ENCODE measurements at regions not wholly inside any gene's neighbourhood (a gene's known extent, or its start where the extent isn't known, plus 50 kb on each side); places are given as distances from the start of the nearest gene placed in this dataset.
"Not testable (repeated sequence)": the region's sequence is repeated elsewhere in the genome, so short reads cannot be mapped to it uniquely, and the experiment has no call there.

DNA sequence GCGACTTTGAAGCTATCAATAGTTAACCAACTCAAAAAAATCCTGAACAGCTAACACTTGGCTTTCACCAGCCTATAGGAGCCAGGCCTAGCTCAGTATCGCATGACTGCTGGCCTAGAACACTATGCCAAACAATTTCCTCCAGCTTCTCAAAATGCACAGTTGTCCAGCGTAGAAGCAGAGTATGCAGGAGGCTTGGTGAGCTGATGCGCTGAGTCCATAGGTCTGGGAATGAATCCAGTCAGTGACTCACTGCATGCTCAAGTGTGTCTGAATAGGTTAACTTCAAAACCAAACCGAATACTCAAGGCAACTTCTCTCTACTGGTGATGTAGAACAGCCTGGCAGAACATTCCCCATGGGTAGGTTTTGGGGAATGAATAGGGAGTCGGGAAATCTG is 201.8 kb upstream of the IRF2BP2 start:
- not testable (repeated sequence) for DNase-seq

DNA sequence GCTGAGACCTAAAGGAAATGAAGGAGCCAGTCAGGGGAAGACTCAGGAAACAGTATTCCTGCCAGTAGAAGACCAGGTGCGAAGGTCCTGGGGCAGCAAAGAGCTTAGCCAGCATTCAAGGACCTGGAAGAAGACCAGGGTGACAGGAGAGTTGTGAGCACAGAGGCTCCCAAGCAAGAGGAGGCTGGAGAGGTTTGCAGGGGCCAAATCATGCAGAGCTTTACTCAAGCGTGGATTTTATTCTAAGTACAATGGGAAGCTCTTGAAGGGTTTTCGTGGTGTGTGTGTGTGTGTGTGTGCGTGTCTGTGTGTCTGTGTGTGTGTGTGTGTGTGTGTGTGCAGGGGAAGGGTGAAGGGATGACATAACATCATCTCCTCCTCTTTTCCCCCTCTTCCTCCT is 200.7 kb upstream of the IRF2BP2 start:
- DNase-seq = not testable (repeated sequence)

DNA sequence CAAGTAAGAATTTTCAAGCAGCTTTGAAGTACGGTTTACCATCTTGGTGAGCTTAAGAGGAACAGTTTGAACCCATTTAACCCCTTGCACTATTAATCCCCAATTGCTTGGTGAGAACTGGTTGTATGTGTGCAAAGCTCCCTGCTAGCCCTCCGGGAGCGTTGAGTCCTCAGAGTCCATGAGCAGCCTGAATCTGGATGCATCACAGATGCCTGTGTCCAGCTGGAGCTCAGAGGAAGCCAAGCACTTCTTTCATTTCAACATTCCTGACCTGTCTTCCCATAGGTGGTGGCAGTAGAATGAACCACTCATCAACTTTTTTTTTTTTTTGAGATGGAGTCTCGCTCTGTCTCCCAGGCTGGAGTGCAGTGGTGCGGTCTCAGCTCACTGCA is 199.9 kb upstream of the IRF2BP2 start:
- not testable (repeated sequence) for DNase-seq

DNA sequence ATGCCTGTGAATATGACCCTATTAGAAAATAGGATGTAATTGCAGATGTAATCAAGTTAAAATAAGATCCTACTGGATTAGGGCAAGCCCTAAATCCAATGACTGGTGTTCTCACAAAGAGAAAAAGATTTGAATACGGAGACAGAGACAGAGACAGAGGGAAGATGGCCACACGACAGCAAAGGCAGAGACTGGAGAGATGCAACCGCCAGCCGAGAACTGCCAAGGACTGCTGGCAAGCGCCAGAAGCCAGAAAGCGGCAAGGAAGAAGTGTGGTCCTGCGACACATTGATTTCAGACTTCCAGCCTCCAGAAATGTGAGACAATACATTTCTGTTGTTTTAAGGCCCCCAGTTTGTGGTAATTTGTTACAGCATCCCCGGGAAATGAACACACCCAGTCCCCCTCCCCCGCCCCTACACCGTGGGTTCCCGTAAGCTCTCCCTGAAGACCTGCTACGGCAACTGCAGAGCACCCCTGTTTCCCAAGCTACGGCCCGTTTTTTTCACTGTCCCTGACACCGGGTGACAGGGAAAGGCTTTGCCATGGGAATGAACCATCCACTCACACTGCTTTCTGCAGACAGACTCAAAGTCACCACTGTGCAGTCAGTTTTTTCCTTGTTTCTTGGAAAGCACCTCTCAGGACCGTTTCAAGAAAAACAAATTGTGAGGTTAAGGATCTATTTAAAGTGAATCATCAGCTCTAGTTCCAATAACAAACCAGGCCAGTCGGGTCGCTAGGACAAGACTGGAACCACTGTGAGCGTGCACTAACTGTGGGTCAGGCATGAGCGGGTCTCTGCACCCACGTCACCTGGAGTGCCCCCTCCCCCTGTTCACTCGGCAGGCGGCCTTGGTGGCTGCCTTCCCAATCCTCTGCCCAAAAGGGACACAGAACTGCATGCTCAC is 199.2 kb upstream of the IRF2BP2 start:
- DNase-seq = not testable (repeated sequence)

DNA sequence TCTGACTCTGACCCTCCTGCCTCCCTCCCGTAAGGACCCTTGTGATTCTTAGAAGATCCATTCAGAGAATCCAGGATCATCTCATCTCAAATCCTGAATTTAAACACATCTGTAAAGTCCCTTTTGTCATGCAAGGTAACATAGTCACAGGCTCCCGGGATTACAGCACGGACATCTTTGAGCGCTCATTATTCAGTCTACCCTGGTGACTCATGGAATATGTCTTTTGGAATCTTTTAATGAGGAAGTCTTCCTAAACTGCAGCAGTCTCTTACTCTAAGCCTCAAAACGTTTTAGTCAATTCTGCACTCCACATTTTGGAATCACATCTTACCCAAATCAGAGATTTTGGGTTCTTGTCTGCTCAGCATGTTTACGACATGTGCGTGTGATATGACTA is 198.5 kb upstream of the IRF2BP2 start:
- DNase-seq = not testable (repeated sequence)

DNA sequence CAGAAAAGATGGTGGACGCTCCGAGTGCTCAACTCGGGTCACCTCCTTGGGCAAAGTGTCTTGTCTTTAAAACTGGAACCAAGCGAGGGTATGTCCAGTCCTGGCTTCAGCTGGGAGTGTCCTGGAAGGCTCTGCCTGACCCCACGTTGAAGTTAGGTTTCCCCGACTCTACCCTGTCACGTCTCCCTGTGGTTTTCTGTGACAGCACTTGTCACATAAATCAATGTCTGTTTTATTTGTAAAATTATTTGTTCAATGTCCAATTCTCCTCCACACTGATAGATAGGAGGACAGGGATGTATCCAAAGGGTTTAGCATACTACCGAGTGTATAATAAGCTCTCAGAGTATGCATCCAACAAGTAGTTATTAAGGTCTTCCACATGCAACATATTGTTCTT is 197.7 kb upstream of the IRF2BP2 start:
- not testable (repeated sequence) for DNase-seq

DNA sequence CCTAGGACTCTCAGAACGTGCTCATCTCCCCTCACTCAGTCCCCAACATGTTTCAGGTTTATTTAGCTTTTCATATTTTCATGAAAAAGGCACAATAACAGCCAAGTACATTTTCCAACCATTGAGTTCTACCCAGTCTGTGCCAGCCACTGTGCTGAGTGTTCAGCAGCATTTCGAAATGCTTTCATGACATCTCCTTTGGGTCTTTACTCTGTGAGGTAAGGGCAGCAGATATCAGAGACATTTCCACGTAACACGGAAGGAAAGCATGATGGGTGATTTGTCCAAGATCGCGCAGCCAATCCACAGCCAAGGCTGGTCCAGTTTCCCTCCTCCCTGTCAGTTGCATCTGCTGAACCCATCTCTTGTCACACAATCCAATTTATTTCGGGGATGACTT is 192.6 kb upstream of the IRF2BP2 start:
- DNase-seq = not testable (repeated sequence)

DNA sequence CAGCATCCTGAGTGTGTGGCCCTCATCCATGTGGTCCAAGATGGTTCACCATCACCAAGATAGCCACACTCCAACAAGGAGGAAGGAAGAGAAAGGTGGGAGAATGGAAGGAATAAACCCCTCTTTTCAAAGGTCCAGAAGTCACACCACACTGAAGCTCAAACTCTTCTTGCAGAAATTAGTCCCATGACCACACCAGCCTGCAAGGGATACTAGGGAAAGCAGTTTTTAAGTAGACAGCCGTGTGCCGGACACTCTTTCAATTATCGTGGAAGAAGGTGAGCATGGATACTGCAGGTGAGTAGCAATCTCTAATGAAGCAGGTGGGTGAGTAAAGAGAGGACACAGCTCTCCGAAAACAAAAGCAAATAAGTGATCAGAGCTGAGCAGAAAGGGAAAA is 191.7 kb upstream of the IRF2BP2 start:
- not testable (repeated sequence) for DNase-seq

DNA sequence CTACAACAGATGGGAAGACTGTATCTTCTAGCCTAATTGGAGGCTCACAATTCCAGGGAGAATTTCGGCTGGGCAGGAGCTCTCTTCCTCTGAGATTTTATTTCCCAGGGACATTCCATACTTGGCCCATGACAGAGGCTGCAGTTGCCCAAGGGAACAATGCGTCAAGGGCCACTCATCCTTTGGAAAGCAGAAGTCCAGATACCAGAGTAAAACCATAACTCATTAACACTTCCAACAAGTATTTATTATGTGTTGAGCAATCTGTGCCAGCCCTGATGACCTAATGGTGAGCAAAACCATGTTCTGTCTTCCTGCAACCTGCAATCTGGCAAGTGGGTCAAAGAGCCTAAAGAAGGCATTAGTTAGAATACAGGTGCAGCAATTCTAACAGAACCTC is 191.2 kb upstream of the IRF2BP2 start:
- not testable (repeated sequence) for DNase-seq

DNA sequence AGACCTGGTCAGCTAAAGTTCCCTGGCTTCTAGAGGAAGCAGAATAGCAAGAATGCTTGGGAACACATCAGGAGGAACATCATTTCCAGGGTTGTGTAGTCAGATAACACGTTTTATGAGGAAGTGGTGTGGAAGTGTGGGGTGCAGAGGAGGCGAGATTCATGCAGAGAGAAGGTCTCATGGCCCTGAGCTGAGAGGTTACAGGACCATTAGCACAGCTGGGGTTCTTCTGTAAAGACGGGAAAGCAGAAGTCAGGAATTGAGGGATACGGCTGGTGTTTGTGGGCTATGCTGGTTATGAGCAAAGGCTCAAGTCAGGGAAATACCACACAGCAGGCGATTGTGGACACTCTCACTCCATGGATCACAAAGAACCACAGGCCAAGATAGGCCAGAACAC is 190.6 kb upstream of the IRF2BP2 start:
- not testable (repeated sequence) for DNase-seq

DNA sequence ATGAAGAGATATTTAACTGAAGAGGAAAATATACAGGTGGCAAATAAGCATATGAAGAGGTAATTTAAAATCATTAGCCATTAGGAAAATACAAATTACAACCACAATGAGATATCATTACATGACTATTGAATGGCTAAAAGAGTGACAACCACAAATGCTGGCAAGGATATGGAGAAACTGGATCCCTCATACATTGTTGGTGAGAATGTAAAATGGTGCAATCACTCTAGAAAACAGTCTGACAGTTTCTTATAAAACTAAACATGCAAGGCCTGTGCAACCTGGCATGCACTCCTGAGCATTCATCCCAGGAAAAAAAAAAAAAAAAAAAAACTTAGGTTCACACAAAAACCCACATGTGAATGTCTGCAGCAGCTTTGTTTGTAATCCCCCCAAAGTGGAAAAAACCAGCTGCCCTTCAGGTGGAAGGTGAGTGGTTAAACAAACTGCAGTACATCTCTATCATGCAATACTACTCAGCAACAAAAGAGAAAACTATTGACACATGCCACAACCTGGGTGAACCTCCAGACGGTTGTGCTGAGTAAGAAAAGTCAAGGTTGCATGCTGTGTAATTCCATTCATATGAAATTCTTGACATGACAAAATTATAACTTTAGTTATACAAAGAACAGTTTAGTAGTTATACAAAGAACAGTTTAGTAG is 189.2 kb upstream of the IRF2BP2 start:
- not testable (repeated sequence) for DNase-seq

DNA sequence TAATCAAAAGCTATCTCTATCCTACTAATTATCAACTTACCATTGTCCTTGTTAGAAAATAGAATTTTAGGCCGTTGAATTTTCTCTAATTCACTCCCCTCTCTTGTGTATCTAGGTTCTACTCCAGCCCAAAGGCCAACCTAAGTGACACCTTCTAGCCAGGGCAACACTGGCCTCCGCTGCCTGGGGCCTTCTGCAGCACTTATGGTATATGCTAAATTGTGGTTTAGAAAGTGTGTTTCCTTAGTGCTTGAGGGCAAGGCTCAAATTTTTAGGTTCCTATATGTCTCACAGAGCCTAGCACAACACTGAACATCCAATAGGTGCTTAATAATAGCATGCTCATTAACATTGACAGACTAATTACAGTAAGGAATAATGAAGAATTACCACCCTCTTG is 187.2 kb upstream of the IRF2BP2 start:
- DNase-seq = not testable (repeated sequence)

DNA sequence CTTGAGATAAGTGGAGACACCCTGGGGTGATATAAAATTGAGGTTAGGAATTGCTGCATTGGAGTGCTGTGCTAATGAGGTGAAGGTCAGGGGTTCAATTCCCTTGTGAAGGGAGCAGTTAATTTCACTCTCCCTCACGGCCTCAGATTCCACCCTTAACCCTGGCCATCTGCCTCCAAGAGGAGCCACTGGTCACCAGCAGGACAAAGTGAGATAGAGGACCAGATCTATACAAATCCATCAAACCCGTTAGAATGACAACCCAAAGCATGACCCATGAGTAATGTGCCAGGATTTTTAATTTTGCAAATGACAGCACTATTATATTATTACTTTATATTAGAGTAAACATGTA is 186.4 kb upstream of the IRF2BP2 start:
- DNase-seq = not testable (repeated sequence)

DNA sequence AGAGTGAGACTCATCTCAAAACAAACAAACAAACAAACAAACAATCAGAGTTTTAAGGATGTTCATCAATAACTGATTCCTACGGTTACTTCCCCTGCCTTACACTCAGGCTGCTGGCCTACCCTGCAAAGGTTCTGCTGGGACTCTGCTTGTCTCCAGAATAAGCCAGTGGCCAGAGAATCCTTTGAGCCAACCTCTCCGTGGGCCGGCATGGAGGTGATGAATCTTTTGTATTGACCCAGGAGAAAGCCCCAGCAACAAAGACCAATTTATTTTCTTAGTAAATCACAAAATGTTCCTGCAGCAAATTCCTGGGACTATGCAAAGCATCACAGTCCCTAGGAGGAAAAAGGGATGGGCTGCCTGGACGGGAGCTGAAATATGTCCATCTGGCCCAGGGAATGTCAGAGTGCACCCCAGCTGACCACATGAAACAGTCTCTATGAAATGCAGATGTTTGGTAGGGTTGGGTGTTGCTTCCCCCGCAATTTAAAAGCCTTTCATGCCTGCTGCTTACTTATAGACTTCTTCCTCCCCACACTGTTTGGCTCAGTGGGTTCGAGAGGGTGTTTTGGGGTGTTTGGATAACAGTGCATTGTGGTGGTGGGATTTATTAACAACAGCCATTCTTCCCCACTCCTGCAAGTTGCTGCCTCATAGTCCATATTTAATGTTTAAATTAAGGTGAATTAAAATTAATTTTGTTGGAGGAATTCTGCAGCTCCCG is 185.9 kb upstream of the IRF2BP2 start:
- DNase-seq = not testable (repeated sequence)

DNA sequence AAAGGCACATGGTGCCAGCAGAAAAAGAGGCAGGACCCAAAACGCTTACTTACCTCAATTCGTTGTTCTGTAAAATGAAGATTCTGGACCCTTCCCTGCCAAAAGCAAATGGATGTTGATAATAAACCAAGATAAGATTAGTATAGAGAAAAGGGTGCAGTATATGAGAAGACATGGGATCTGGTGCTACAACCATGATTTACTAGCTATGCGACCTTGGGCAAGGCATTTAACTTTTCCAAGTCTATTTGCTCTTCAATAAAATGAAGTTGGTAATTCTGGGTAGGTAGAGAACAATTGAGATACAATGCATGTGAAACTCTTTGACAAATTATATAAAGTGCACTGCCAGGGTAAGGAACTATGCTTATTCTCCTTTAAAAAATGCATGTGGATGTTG is 185.0 kb upstream of the IRF2BP2 start:
- DNase-seq = not testable (repeated sequence)

DNA sequence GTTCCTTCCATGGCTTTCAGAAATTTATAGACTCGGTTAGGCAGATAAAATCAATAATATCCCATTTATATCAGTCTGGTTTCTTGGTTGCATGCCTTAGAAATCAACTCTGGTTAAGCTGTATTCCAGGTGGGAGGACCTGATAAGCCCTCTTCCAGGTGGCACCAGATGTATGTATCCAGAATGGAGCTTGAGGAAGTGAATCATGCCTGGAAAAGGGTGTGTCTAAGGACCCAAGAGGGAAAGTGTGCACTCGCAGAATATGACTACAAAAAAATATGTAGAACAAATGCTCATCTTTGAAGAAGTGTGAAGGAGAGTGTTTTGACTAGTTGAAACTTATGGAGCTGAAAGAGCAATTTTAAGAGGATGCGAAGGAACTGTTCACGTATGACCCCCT is 184.5 kb upstream of the IRF2BP2 start:
- DNase-seq = not testable (repeated sequence)

DNA sequence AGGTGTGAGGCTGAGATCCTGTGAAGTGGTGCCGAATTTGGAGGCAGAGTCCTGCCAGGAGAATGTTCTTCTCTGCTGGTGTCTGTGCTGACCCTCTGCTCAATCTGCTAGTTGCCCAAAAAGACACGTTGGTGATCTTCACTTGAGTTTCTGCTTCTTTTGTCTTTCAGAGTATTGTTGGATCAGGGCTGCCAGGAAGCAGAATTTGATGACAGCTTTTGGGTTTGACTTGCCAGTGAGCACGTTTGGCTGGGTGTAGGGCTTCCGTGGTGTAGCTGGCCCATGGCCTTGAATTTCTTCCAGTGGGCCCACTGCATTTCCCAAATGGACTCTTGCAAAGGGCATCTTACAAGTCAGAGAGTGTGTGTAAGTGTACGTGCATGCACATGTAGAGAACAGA is 183.9 kb upstream of the IRF2BP2 start:
- DNase-seq = not testable (repeated sequence)

DNA sequence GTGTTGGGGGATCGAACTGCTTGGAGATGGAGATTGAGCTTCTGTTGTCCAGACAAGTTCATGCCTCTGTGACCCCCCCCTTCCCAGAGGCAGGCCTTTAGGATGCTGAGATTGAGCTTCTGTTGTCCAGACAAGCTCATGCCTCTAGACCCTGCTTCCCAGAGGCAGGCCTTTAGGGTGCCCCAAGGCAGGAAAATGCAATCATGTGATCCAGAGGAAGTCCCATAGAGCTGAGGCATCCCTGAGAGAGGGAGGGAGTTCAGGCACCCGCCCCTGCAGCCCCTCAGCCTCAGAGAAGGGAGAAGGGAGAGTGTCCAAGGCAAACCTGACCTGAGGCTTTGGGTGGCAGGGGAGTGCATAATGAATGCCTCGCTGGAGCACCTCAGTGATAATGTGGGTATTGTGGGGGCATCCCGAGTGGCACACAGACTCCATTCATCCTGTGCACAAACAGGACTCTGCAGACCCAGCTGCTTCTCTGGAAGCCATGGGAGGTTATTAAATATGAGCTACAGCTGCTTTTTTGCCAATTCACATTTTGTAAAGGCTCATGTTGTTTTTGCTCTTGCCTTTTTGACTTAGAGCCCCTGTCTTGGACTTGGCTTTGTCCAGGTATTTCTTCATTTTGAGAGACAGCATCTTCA is 182.4 kb upstream of the IRF2BP2 start:
- not testable (repeated sequence) for DNase-seq

DNA sequence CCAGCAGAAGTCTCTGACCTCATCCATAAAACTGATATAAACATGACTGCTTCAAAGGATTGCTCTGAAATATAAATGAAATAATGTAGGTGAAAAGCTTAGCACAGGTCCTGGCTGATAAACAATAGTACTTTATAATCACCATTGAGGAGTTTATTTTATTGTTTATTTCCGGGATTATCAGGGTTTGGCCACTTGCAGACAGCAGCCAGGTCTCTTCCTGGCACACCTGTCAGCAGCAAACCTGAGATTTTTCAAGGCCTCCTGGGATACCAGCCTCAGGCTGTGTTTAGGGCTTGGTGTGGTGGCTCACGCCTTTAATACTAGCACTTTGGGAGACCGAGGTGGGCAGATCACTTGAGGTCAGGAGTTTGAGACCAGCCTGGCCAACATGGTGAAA is 181.6 kb upstream of the IRF2BP2 start:
- DNase-seq = not testable (repeated sequence)

DNA sequence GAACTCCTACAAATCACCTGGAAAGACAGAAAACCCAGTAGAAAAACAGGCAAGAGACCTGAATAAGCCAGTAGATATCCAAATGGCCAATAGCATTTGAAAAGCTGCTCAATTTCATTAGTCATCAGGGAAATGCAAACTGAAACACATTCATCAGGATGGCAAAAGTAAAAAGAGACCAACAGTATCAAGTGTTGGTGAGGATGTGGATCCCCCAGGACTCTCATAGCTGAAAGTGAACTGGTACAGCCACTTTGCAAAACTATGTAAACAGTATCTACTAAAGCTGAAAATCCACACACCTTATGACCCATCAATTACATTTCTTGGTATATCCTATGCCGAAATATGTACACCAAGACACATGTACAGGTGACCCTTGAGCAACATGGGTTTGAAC is 180.4 kb upstream of the IRF2BP2 start:
- not testable (repeated sequence) for DNase-seq

DNA sequence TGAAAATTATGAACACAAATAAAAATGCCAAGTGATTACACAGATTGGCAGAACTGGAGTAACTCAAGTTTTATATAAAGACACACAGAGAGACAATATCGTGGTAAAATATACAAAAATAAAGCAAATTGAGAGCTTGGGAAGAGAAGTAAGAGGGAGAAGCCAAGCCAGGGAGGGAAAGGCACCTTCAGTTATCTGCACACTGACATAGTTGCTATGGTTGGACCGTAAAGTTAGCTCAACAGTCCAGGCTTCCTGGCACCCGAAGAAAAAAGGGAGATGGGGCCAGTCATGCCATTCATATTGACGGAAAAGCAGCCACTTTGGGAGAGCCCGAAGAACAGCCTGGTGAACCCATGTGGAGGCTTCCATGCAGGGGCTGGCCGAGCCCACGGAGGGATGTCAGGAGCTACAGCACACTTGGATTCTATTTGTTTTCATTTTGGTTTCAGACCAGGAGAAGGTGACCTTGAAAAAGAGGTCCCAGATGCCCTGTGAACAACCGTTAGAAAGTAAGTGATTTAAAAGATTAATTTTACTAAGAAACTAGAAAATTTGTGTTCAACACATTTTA is 177.1 kb upstream of the IRF2BP2 start:
- not testable (repeated sequence) for DNase-seq

DNA sequence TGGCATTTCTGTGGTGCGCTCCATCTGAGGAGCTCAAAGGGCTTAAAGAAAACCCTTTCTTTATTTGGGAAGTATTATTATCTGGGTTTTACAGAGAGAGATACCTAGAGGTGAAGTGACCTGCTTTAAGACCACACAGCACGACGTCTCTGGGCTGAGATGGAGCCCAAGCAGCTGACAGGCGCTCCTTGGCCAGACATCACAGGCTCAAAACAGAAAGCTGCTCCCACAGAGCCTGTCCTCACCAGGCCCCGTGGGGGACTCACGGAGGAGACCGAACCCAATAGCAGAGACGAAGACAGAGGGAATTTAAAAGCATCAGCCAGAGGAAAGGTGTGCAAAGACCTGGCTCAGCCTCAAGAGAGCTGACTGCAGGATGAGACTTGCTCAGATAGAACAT is 175.9 kb upstream of the IRF2BP2 start:
- DNase-seq = not testable (repeated sequence)
